Epithelial cell of proximal tubule (primary cell): ENCODE measurements at regions not wholly inside any gene's neighbourhood (a gene's known extent, or its start where the extent isn't known, plus 50 kb on each side); places are given as distances from the start of the nearest gene placed in this dataset.
"Not testable (repeated sequence)": the region's sequence is repeated elsewhere in the genome, so short reads cannot be mapped to it uniquely, and the experiment has no call there.

Experiments used
- DNase-seq: peaks from one replicate; pipeline ENCODE4 v3.0.0-alpha.2; 2011; ENCODE audit warnings: low read depth
- H3K4me3 ChIP-seq: 2 replicates; pipeline ENCODE4 v1.5.1; 2011; ENCODE audit warnings: low read depth, mild to moderate bottlenecking, low read length
- CTCF ChIP-seq: conservative IDR thresholded peaks from 2 replicates; pipeline ENCODE4 v1.5.1; 2012; ENCODE audit warnings: low read depth, mild to moderate bottlenecking, low read length

DNA sequence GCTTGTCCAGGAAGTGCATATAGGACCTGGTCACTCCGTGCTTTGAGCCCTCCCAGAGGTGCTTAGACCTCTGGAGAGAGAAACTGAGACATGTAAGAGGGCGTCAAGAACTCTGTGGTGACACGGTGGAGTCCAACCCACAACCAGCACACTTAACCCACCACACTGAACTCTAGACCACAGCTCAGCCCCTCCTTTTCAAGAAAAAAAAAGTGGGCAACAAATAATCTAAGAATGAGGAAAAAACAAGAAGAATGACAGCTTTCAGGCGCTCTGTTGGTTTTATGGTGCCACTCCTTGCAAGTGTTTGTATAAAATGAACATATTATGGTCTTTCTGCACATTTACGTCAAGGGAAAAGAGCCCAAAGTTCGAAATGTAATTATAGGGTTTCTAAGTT lies 50.2 kb upstream of the SNAPC3 start:
- TF ChIP-seq CTCF: no peak

DNA sequence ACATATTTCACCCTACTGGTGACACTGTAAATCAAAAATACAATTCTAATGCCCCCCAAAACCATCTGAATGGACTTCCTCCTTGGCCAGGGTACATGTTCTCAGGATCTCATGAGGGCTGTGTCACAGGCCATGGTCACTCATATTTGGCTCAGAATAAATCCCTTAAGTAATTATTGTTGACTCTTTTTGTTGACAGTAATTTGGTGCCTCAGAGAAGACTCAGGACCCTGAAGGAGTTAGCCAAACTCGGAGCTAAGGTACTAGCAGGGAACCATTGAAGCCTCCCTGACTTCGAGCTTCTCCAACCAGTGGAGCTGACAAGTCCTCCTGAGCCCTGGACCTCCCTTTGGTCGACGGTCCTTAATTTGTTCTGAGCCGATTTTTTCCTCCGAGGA lies 51.2 kb upstream of the SNAPC3 start:
- TF ChIP-seq CTCF: no peak
- H3K4me3 ChIP-seq: no peak overlapping the region
- DNase-seq: no peak

More for the DNA sequence above, 50.2 kb upstream of the SNAPC3 start:
- H3K4me3 ChIP-seq: no peak overlapping the region
- no peak for DNase-seq

DNA sequence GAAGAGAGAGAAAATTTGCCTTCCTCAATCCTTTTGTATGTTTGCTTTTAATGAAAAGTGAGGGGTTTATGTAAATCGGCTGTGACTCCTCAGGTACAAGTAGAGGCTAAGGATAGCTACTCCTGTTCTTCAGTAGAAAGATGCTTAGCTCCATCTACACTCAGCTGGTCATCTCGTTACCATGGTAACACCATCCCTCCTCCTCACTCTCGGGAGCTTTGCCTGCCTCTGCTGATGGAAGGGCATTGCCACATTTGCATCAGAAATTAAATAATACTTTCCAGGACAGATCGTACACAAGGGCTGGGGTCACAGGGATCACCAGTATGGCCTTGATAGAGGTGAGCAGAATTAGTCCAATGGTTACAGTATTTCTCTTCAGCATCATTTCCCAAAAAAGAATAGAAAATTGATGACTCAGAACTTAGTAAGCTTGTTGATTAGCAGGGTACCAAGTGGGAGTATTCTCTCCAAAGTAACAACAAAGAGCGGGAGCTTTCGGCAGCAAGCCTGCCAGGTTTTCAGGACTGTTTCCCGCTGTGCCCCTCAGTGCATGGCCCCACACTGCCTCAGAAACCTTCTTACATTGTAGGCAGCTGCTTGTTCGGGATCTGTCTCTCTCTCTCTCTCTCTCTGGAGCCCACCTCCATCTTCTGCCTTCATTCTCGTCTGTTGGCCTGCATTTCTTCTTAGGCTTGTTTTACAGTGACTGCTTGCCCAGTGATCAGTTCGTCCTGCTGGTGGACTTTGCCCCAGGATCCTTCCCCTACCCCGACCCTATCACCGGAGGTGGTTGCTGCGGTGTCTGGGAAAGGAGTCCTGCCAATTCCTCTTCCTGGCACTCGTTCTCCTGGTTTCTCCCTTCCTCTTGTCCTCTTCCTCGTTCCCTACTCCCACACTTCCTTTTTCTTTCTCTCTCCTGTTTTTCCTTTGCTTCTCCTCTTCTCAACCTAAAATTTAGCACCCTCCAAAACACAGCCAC lies 51.9 kb upstream of the SNAPC3 start:
- TF ChIP-seq CTCF: no peak
- DNase-seq: no peak
- H3K4me3 ChIP-seq: no peak overlapping the region

GRCh38 chr9:15369871-15370270 lies 52.8 kb upstream of the SNAPC3 start:
- no peak for TF ChIP-seq CTCF
- DNase-seq: no peak

GRCh38 chr9:15369238-15369637 lies 53.4 kb upstream of the SNAPC3 start:
- no peak for DNase-seq
- H3K4me3 ChIP-seq: no peak overlapping the region
- TF ChIP-seq CTCF: no peak

More at GRCh38 chr9:15369871-15370270, 52.8 kb upstream of the SNAPC3 start:
- H3K4me3 ChIP-seq: no peak overlapping the region

DNA sequence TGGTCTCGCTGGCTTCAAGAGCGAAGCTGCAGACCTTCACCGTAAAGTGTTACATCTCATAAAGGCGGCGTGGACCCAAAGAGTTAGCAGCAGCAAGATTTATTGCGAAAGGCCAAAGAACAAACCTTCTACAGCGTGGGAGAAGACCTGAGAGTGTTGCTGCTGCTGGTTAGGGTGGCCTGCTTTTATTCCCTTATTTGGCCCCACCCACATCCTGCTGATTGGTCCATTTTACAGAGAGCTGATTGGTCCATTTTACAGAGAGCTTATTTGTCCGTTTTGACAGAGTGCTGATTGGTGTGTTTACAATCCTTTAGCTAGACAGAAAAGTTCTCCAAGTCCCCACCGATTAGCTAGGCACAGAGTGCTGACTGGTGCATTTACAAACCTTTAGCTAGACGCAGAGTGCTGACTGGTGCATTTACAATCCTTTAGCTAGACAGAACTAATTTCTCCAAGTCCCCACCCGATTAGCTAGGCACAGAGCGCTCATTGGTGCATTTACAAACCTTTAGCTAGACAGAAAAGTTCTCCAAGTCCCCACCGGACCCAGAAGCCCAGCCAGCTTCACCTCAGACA lies 57.6 kb upstream of the SNAPC3 start:
- not testable (repeated sequence) for H3K4me3 ChIP-seq, DNase-seq

- H3K4me3 ChIP-seq: no peak overlapping the region
- DNase-seq: no peak
- TF ChIP-seq CTCF: no peak
Measured at GRCh38 chr9:15361737-15362136, 54.7 kb upstream of the TTC39B start.
